ENCODE measurements at regions not wholly inside any gene's neighbourhood (a gene's known extent, or its start where the extent isn't known, plus 50 kb on each side); places are given as distances from the start of the nearest gene placed in this dataset.
"Not testable (repeated sequence)": the region's sequence is repeated elsewhere in the genome, so short reads cannot be mapped to it uniquely, and the experiment has no call there.

- TF ChIP-seq CBX2 (IDR thresholded peaks at IDR 0.05; ENCODE audit: borderline replicate concordance, low read depth) (no peak), SMC3 (IDR thresholded peaks at IDR 0.05) (no peak), CTCF (IDR thresholded peaks at IDR 0.05) (no peak), HDAC2 (IDR thresholded peaks at IDR 0.05) (no peak), MAFK (IDR thresholded peaks at IDR 0.05; ENCODE audit: partially characterized antibody) (no peak), PBX3 (IDR thresholded peaks at IDR 0.05) (no peak)
These were observed 79.6 kb upstream of the STK38L start (continued) for GRCh38 chr12:27164330-27165040.

- not testable (repeated sequence) for FAIRE-seq
- 65% methylated on average over 1 of the region's 1 CpG for WGBS (ENCODE audit: missing lambda C conversion rate)
These were observed 78.1 kb upstream of the STK38L start for GRCh38 chr12:27165958-27166357.

GRCh38 chr12:27171494-27171893, 72.6 kb upstream of the STK38L start:
- 75% methylated on average over 2 of the region's 3 CpGs for WGBS (ENCODE audit: missing lambda C conversion rate)
- H3K4me1 ChIP-seq; H3K4me3 ChIP-seq; H3K27ac ChIP-seq; CTCF ChIA-PET; ATAC-seq; FAIRE-seq; DNase-seq (ENCODE audit: low read depth in 1 of 2, low spot score in 1 of 2); POLR2A ChIA-PET; H3K4me2 ChIP-seq: not testable (repeated sequence)
- H3K9me3 ChIP-seq, result peaks cover 17% of the 10 kb centered on the region; the same call in 2 of the 3 replicates

More at GRCh38 chr12:27165958-27166357, 78.1 kb upstream of the STK38L start:
- H3K27ac ChIP-seq; ATAC-seq; H3K4me2 ChIP-seq; POLR2A ChIA-PET; H3K9me3 ChIP-seq; H3K4me1 ChIP-seq; H3K4me3 ChIP-seq; DNase-seq (ENCODE audit: low read depth in 1 of 2, low spot score in 1 of 2): not testable (repeated sequence)
- CTCF ChIA-PET, result interaction anchor here (1.4 kb wide), 1 partner anchor 14 kb away, joined by 3 read pairs; no protein-coding TSS in a partner anchor

DNA sequence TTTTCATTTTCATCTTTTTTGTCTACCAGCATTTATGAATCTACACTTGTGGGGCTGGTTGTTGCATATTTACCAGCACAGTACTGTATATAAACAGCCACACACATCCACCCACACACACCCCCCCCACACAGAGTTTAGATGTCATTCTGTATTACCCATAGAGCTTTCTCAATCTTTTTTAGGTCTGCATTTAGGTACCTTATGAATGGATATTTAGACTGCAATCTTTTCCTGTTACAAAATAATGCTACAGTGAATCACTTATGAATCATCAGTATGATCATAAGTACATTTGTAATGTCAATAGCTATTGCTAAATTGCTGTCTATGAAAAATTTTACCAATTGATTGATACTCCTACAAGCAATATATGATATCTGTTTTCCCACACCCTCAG, 67.3 kb upstream of the STK38L start:
- DNase-seq (ENCODE audit: low read depth in 1 of 2, low spot score in 1 of 2), result peak; percentile 25 to 59
- POLR2A ChIA-PET, result interaction anchor here (0.8 to 1.5 kb wide), 4 partner anchors 67 to 163 kb away, joined by 3 to 6 read pairs (median 3); partner anchors contain the start of genes MED21, STK38L and TM7SF3
- H3K4me2 ChIP-seq, result peak overlapping the region; percentile 82

More for the DNA sequence above, 67.3 kb upstream of the STK38L start:
- TF ChIP-seq JUNB (IDR thresholded peaks at IDR 0.05) (peak; percentile 99), EP300 (IDR thresholded peaks at IDR 0.05) (peak; percentile 47 to 78; a peak in 2 of 5 replicates), ELK1 (IDR thresholded peaks at IDR 0.05; ENCODE audit: low read depth, low read length) (no peak), FOSL2 (IDR thresholded peaks at IDR 0.05) (peak; percentile 99), FOSL2 (CRISPR knock-in tag; IDR thresholded peaks at IDR 0.05) (peak; percentile 98), PHF8 (IDR thresholded peaks at IDR 0.05; ENCODE audit: borderline replicate concordance, low read depth) (no peak), CEBPB (IDR thresholded peaks at IDR 0.05) (peak; percentile 93 to 94), HES2 (IDR thresholded peaks at IDR 0.05) (peak; percentile 86), GATA3 (IDR thresholded peaks at IDR 0.05; ENCODE audit: borderline replicate concordance) (peak; percentile 66; the same call in 1 of the 2 replicates)
- TF ChIP-seq, protein P1, sequence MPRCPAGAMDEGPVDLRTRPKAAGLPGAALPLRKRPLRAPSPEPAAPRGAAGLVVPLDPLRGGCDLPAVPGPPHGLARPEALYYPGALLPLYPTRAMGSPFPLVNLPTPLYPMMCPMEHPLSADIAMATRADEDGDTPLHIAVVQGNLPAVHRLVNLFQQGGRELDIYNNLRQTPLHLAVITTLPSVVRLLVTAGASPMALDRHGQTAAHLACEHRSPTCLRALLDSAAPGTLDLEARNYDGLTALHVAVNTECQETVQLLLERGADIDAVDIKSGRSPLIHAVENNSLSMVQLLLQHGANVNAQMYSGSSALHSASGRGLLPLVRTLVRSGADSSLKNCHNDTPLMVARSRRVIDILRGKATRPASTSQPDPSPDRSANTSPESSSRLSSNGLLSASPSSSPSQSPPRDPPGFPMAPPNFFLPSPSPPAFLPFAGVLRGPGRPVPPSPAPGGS (IDR thresholded peaks at IDR 0.05), result peak; percentile 77; the same call in 2 of the 3 replicates
- TF ChIP-seq, protein P2, sequence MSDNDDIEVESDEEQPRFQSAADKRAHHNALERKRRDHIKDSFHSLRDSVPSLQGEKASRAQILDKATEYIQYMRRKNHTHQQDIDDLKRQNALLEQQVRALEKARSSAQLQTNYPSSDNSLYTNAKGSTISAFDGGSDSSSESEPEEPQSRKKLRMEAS (IDR thresholded peaks at IDR 0.05), result no peak
- no peak overlapping the region for H3K4me3 ChIP-seq
- CTCF ChIA-PET, result interaction anchor here (0.7 to 1.9 kb wide), 2 partner anchors 35 to 163 kb away, joined by 3 to 6 read pairs; partner anchors contain the start of gene TM7SF3
- peaks cover 58% of the 10 kb centered on the region for H3K4me1 ChIP-seq
- H3K27ac ChIP-seq, result peak overlapping the region; percentile 81 to 90
- FAIRE-seq (no peak), ATAC-seq (peak; percentile 45 to 51; a peak in 4 of 6 replicates)
- peaks cover 9% of the 10 kb centered on the region; the same call in 2 of the 3 replicates for H3K9me3 ChIP-seq
